Calu3 (cell line): ENCODE measurements at regions not wholly inside any gene's neighbourhood (a gene's known extent, or its start where the extent isn't known, plus 50 kb on each side); places are given as distances from the start of the nearest gene placed in this dataset.

Experiments used
- BruUV-seq: library from RNA; stranded (reverse); fragments of 400-500 nt; replicated peaks from 2 replicates; lab custom pipeline; 2021; lab: Mats Ljungman, UMichigan
- CTCF ChIA-PET: fragments of 300-600 bp; sonication (Branson Sonifier 250); formaldehyde crosslinking; loops from one replicate; lab custom pipeline; 2022; ENCODE audit warnings: antibody characterized with exemption; lab: Charles Lee
- DNase-seq: peaks from one replicate; pipeline ENCODE4 v3.0.0; 2022
- H3K27ac Mint-ChIP-seq: one replicate; pipeline ENCODE4 v1.8.0; 2022; ENCODE audit warnings: mixed read lengths; ENCODE audit not compliant: unreplicated experiment
- H3K27me3 Mint-ChIP-seq: one replicate; pipeline ENCODE4 v1.8.0; 2022; ENCODE audit warnings: mixed read lengths; ENCODE audit not compliant: unreplicated experiment
- H3K36me3 Mint-ChIP-seq: one replicate; pipeline ENCODE4 v1.8.0; 2022; ENCODE audit warnings: mild to moderate bottlenecking, moderate library complexity, mixed read lengths; ENCODE audit not compliant: insufficient read depth, unreplicated experiment
- H3K4me1 Mint-ChIP-seq: one replicate; pipeline ENCODE4 v1.8.0; 2022; ENCODE audit warnings: mild to moderate bottlenecking, low read depth, mixed read lengths; ENCODE audit not compliant: unreplicated experiment
- H3K4me3 Mint-ChIP-seq: one replicate; pipeline ENCODE4 v1.8.0; 2022; ENCODE audit warnings: mild to moderate bottlenecking, low read depth, moderate library complexity, mixed read lengths; ENCODE audit not compliant: unreplicated experiment
- H3K9me3 Mint-ChIP-seq: one replicate; pipeline ENCODE4 v1.8.0; 2022; ENCODE audit warnings: low read depth, mixed read lengths; ENCODE audit not compliant: unreplicated experiment
- CTCF ChIP-seq: fragments of 200-600 bp; IDR thresholded peaks from one replicate; pipeline ENCODE4 v1.8.0; 2022; ENCODE audit warnings: antibody characterized with exemption; ENCODE audit not compliant: unreplicated experiment
- intact Hi-C: fragments of 100-400 bp; cut with micrococcal nuclease; formaldehyde crosslinking; loops from one replicate; pipeline ENCODE4 v1.10.0; 2022; ENCODE audit not compliant: unreplicated experiment

- DNase-seq, result no peak
- intact Hi-C loops, result no loop called here
- H3K9me3 Mint-ChIP-seq, result no peaks in the 10 kb centered on the region
- CTCF ChIA-PET, result no interaction called here
- peak overlapping the region; percentile 48 for H3K27ac Mint-ChIP-seq
- no peaks in the 10 kb centered on the region for H3K27me3 Mint-ChIP-seq
- peaks cover 62% of the 10 kb centered on the region for H3K4me1 Mint-ChIP-seq
- no peak overlapping the region for H3K4me3 Mint-ChIP-seq
- BruUV-seq, result no TSS peak
- H3K36me3 Mint-ChIP-seq, result peaks cover 98% of the 10 kb centered on the region
- no peak for TF ChIP-seq CTCF
Measured at GRCh38 chr7:130878785-130879184, 144.8 kb upstream of the KLF14 start.

- no peak for DNase-seq
- H3K9me3 Mint-ChIP-seq, result no peaks in the 10 kb centered on the region
- CTCF ChIA-PET, result no interaction called here
- H3K27ac Mint-ChIP-seq, result peak overlapping the region; percentile 48
- H3K36me3 Mint-ChIP-seq, result peaks cover 98% of the 10 kb centered on the region
- H3K4me3 Mint-ChIP-seq, result no peak overlapping the region
- intact Hi-C loops, result no loop called here
- no peaks in the 10 kb centered on the region for H3K27me3 Mint-ChIP-seq
- peaks cover 59% of the 10 kb centered on the region for H3K4me1 Mint-ChIP-seq
- TF ChIP-seq CTCF, result no peak
- BruUV-seq, result no TSS peak
Measured at GRCh38 chr7:130879191-130879590, 145.2 kb upstream of the KLF14 start.

GRCh38 chr7:130880668-130881067 lies 146.7 kb upstream of the KLF14 start:
- BruUV-seq, result no TSS peak
- Mint-ChIP-seq H3K9me3 (no peaks in the 10 kb centered on the region), H3K27ac (peak overlapping the region; percentile 78), H3K4me1 (peaks cover 59% of the 10 kb centered on the region), H3K4me3 (no peak overlapping the region), H3K27me3 (no peaks in the 10 kb centered on the region), H3K36me3 (peaks cover 98% of the 10 kb centered on the region)
- TF ChIP-seq CTCF, result no peak
- DNase-seq, result no peak
- intact Hi-C loops, result no loop called here
- CTCF ChIA-PET, result interaction anchor here (0.7 kb wide), 1 partner anchor 165 kb away, joined by 4 read pairs; no protein-coding TSS in a partner anchor

- TF ChIP-seq CTCF, result no peak
- no TSS peak for BruUV-seq
- Mint-ChIP-seq H3K36me3 (peaks cover 98% of the 10 kb centered on the region), H3K4me1 (peaks cover 59% of the 10 kb centered on the region), H3K4me3 (no peak overlapping the region), H3K27me3 (no peaks in the 10 kb centered on the region), H3K9me3 (no peaks in the 10 kb centered on the region), H3K27ac (peak overlapping the region; percentile 78)
- CTCF ChIA-PET, result interaction anchor here (0.7 to 0.9 kb wide), 2 partner anchors 32 to 165 kb away, joined by 3 to 4 read pairs; no protein-coding TSS in a partner anchor
- no peak for DNase-seq
- intact Hi-C loops, result no loop called here
Measured at GRCh38 chr7:130881091-130881798, 147.2 kb upstream of the KLF14 start.
